ENCODE measurements at regions not wholly inside any gene's neighbourhood (a gene's known extent, or its start where the extent isn't known, plus 50 kb on each side); places are given as distances from the start of the nearest gene placed in this dataset.
A peak's percentile ranks its signal among the peaks of the same experiment; 100 is the strongest.

DNA sequence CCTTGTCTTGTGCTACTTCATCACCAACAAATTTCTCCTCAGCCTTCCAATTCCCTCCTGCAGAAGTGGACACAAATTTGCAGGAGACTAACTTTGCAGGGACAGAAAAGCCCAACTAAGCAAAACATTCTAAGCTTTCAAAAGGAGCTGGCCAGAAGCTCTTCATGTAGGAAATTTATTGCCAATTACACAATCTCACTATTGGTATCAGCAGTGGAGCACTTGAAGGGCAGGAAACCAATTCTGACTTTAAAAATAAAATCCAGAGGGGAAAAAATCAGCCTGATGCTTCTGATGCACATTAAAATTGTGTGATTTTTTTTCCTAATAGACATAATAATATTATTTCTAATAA, 193.3 kb downstream of the LY86 start:
- DNase-seq: no peak

GRCh38 chr6:6783721-6784120, 195.2 kb downstream of the LY86 start:
- DNase-seq: no peak

- no peak for DNase-seq
Measured at GRCh38 chr6:6784514-6785162, 196.1 kb downstream of the LY86 start.

- no peak for DNase-seq
Measured at GRCh38 chr6:6785163-6785521, 196.6 kb downstream of the LY86 start.

- no peak for DNase-seq
Measured at GRCh38 chr6:6788394-6789032, 200.0 kb downstream of the LY86 start.

GRCh38 chr6:6790393-6790792, 201.9 kb downstream of the LY86 start:
- no peak for DNase-seq

DNA sequence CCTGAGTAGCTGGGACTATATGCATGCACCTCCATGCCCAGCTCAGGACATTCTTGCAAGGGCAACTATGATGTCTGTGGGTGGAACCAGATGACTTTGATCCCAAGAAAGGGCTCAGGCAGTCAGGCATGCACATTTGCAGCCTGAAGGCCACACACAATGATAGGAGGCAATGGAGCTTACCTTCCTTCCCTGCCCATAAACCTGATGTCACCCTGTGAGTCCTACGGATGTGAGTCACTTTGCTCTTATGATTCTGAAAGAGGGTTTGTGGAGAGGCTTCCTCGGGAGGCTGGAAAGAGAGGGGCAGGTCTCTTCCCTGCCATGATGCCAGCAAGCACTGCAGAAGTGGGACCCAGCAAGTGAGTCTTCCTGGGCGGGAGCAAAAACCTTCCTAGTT, 202.4 kb downstream of the LY86 start:
- DNase-seq: no peak

- no peak for DNase-seq
Measured at GRCh38 chr6:6793388-6794250, 205.1 kb downstream of the LY86 start.

- DNase-seq: no peak
Measured at GRCh38 chr6:6795393-6795792, 206.9 kb downstream of the LY86 start.

DNA sequence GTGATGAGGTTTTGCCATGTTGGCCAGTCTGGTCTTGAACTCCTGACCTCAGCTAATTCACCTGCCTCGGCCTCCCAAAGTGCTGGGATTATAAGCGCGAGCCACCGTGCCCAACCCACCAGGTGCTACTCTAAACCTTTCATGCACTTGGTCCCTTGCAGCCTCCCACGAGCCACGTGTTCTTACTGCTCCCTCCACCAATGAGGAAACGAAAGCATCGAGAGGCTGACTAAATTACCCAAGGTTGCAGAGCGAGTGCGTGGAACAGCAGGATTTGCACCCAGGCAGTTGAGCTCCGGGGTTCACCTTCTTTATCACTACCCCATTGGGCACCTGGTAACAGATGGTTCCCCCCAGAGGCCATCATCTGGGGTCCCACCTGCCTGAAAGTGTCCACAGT, 208.3 kb downstream of the LY86 start:
- no peak for DNase-seq

DNA sequence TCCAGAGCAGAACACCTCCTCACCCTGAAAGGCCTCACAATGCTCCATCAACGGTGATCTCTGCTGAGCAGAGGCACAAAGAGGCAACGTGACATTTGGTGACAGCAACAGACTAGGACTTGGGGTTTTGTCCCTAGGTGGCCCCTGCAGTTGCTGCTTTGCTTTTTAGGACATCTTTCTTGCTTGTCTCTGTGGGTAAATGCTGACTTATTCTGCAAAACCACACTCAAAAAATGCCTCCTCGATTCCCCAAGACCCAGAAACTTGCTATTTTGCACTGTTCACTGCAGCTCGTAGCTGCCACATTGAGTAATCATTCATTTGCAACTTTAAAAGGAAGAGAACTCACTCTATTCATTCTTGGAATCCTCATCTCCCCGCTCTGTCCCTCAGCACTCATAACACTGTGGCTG, 209.9 kb downstream of the LY86 start:
- no peak for DNase-seq

DNA sequence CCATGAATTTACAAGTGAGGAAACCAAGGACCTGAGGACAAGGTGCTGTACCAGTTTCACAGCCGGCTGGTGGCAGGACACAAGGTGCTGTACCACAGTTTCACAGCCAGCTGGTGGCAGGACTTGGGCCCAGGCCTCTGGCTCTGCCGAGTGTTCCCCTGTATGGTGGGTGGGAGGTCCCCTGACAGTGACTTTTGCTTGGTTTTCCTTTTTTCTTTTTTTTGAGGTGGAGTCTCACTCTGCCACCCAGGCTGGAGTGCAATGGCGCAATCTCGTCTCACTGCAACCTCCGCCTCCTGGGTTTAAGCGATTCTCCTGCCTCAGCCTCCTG, 212.4 kb downstream of the LY86 start:
- no peak for DNase-seq

DNA sequence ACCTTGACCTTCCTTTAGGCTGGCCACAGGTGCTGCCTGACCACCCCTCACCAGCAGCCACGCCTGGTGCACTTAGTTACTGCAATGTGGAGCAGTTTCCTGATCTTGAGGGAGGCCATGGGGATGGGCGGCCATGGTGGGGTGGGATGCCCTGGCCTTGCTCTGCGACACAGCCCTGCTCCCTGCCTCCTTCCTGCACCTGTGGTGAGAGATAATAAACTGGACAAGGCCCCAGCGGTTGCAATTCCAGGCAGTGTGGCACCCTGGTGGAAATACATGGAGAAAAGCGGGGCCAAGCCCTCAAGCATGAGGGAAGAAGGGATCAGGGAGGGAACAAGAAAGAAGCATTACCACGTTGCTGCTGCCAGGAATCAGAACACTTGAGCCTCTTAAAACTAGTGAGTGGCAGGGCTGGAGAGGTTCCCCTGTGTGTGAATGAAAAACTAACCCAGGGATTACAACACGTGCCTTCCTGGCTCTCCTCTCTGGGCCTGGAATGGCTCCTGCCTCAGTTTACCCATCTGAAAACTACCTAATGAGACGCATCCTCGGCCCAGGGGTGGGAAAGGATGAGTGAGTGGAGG, 213.2 kb downstream of the LY86 start:
- DNase-seq: no peak

DNA sequence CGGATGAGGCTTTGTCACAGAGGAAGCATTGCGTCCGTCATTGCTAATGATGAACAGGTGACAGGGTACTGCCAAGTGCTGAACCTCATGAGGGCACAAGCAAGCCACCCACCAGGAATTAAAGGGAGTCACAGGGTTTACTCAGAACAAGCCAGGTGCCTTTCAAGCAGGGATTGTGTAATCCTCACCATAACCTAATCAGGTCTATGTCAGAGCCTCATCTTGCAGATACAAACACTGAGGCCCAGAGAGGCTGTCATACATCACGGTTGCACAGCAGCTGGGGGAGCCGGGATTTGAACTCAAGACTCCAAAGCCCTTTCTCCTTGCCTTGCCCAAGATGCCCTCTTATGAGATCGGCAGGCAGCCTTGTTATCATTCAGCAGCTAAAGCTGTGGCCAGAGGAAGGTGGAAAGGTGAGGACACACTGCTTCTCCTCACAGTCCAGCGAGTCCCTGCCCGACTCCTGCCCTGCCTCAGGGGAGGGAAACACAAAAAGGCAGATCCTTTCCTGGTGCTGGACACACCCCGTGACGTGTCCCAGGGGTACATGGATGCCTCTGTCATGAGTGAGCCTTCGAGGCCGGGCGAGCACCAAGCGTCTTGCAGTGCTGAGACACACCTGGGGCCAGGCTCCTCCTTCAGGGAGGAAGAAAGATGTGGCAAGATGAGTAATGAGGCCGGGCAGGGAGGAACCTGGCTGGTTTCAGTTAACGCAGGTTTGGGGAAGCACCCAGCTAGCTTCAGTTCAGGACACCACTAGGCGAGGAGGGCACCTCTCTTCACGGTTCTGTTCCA, 214.9 kb downstream of the LY86 start:
- DNase-seq: peak; percentile 21

GRCh38 chr6:6804843-6805615, 216.5 kb downstream of the LY86 start:
- DNase-seq: no peak

GRCh38 chr6:6806844-6807518, 218.5 kb downstream of the LY86 start:
- no peak for DNase-seq

GRCh38 chr6:6808343-6808742, 219.8 kb downstream of the LY86 start:
- DNase-seq: no peak

DNA sequence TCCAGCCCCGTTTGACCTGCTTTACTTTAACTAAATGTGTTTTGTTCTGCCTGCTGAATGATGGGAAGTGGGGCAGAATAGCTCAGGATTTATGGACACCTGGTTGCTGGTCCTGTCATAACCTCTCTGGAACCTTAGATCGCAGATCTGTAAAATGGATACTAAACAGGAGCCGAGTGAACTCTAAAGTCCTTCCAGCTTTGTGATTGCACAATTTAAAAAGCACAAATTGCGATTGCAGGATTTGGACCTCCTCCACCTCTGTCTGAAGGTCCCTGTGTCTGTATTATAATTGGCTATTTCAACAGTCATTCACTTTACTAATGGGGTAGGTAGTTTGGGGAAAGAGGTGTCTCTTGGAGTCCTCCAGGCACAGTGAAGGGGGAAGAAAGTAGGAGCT, 220.4 kb downstream of the LY86 start:
- no peak for DNase-seq

GRCh38 chr6:6810727-6811126, 222.2 kb downstream of the LY86 start:
- DNase-seq: no peak

DNA sequence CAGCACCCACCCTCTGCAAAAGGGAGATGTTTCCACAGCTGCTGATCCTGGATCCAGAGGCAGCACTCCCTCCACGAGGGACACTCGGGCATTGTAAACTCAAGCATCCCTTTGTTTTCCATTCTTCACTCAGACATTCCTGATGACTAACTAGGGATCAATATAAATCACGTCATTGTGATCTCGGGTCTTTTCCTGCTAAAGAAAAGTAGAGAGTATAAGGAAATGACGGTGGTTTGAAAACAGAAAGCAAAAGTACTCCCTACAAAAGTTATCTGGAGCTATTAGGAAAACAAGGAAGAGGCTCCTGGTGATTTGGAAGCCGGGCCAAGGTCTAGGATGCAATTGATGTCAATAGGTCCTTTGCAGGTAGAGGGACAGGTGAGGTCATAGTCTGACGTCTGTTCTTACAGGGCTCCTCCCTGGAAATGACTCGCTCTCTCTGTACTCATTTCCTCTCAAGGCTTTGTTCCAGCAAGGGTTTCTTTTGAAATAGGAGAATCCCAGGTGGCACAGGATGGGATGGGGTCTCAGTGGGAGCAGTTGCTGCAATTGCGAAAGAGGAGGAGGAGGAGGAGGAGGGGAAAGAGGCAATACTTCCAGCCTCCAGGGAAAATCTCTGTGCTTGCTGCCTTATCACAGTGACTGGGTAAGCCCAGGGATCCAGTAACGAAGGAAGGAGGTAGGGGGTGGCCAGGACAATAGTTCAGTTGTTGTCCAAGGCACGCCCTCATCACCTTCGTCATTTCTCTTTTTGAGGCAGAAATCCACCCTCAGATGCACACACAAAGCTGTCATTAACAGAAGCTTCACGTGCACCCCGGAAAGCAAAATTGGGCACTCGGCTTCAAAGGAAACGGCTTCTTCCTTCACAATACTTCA, 222.8 kb downstream of the LY86 start:
- peak; percentile 60 for DNase-seq
